SK-N-SH (cell line): ENCODE measurements at regions not wholly inside any gene's neighbourhood (a gene's known extent, or its start where the extent isn't known, plus 50 kb on each side); places are given as distances from the start of the nearest gene placed in this dataset.

ENCODE experiments used
- CTCF ChIA-PET: fragments of 300-600, 350-600 bp; formaldehyde crosslinking; extraction: SDS; loops from one replicate; lab custom pipeline; 2021; lab: Yijun Ruan, JAX
- POLR2A ChIA-PET: fragments of 350-600 bp; sonication (Branson Sonifier 250); formaldehyde crosslinking; extraction: SDS; loops from one replicate; lab custom pipeline; 2020; ENCODE audit warnings: antibody characterized with exemption, inconsistent platforms; lab: Yijun Ruan, JAX
- DNase-seq: peaks from one replicate; pipeline ENCODE4 v3.0.0; 2012
- H2AFZ ChIP-seq: fragments of 200-600 bp; sonication (generic); 2 replicates; pipeline ENCODE4 v1.8.1; 2016; ENCODE audit warnings: antibody characterized with exemption, mild to moderate bottlenecking, low read depth
- H3F3A ChIP-seq: fragments of 200-600 bp; sonication (generic); replicated peaks from 2 replicates; pipeline ENCODE3; 2016; ENCODE audit warnings: antibody characterized with exemption, mild to moderate bottlenecking; ENCODE audit not compliant: insufficient read depth
- H3K27ac ChIP-seq, 2 experiments: fragments of 200-500 bp in 1 of 2; fragments of 200-600 bp in 1 of 2; sonication (Bioruptor generic) in 1 of 2; sonication (generic), shearing (Covaris generic) in 1 of 2; 2 replicates each; pipeline versions ENCODE4 v1.5.1 to v1.6.1; 2014 to 2016; ENCODE audit warnings: low read depth in 2 of 2, inconsistent platforms in 1 of 2, low read length in 1 of 2, mild to moderate bottlenecking in 1 of 2, mixed read lengths in 1 of 2
- H3K27me3 ChIP-seq: fragments of 200-600 bp; sonication (generic), shearing (Covaris generic); 2 replicates; pipeline ENCODE4 v1.6.1; 2016; ENCODE audit warnings: mixed run types; ENCODE audit not compliant: insufficient read depth
- H3K36me3 ChIP-seq, 2 experiments: fragments of 200-500 bp in 1 of 2; fragments of 200-600 bp in 1 of 2; sonication (Bioruptor generic) in 1 of 2; sonication (generic) in 1 of 2; replicated peaks in 1 of 2; 2 replicates each; pipeline versions ENCODE3 to v1.5.1; 2014 to 2016; ENCODE audit warnings: low read length in 1 of 2, mild to moderate bottlenecking in 1 of 2; ENCODE audit not compliant: insufficient read depth in 2 of 2, control insufficient read depth in 1 of 2
- H3K4me1 ChIP-seq, 2 experiments: fragments of 200-500 bp in 1 of 2; fragments of 200-600 bp in 1 of 2; sonication (Bioruptor generic) in 1 of 2; sonication (generic), shearing (Covaris generic) in 1 of 2; 2 replicates each; pipeline versions ENCODE4 v1.5.1 to v1.6.1; 2014 to 2016; ENCODE audit warnings: low read depth in 1 of 2, low read length in 1 of 2, mixed run types in 1 of 2; ENCODE audit not compliant: insufficient read depth in 2 of 2, control insufficient read depth in 1 of 2
- H3K4me2 ChIP-seq: fragments of 200-600 bp; sonication (generic), shearing (Covaris generic); 2 replicates; pipeline ENCODE4 v1.6.1; 2017; ENCODE audit warnings: mixed run types
- H3K4me3 ChIP-seq, 2 experiments: fragments of 200-500 bp in 1 of 2; fragments of 200-600 bp in 1 of 2; sonication (Bioruptor generic) in 1 of 2; sonication (generic), shearing (Covaris generic) in 1 of 2; 2 replicates each; pipeline versions ENCODE4 v1.5.1 to v1.8.1; 2014 to 2016; ENCODE audit warnings: low read depth in 2 of 2, inconsistent platforms in 1 of 2, low read length in 1 of 2, mild to moderate bottlenecking in 1 of 2, mixed read lengths in 1 of 2, moderate library complexity in 1 of 2
- H3K79me2 ChIP-seq: fragments of 200-600 bp; sonication (generic); 2 replicates; pipeline ENCODE4 v1.8.1; 2017; ENCODE audit warnings: mild to moderate bottlenecking; ENCODE audit not compliant: insufficient read depth
- H3K9ac ChIP-seq: fragments of 200-600 bp; sonication (generic); 2 replicates; pipeline ENCODE4 v1.6.1; 2017; ENCODE audit warnings: mixed run types
- H3K9me2 ChIP-seq: fragments of 200-600 bp; sonication (generic); 2 replicates; pipeline ENCODE4 v1.6.1; 2017; ENCODE audit warnings: mixed run types
- H3K9me3 ChIP-seq: fragments of 200-600 bp; sonication (generic); 2 replicates; pipeline ENCODE4 v1.6.1; 2017; ENCODE audit warnings: mixed run types, mild to moderate bottlenecking, moderate library complexity
- H4K20me1 ChIP-seq: fragments of 200-600 bp; sonication (generic); 2 replicates; pipeline ENCODE4 v1.6.1; 2017; ENCODE audit warnings: mild to moderate bottlenecking, mixed run types; ENCODE audit not compliant: insufficient read depth
- FOSL2 ChIP-seq: IDR thresholded peaks from 2 replicates; pipeline ENCODE4 v1.4.0; 2012; ENCODE audit warnings: low read depth, mild to moderate bottlenecking, moderate library complexity, borderline replicate concordance
- MXI1 ChIP-seq: IDR thresholded peaks from 2 replicates; pipeline ENCODE4 v1.6.1; 2012; ENCODE audit warnings: mild to moderate bottlenecking, low read depth, low read length, improper control_type of control experiment
- RCOR1 ChIP-seq: fragments of 150-350 bp; IDR thresholded peaks from 2 replicates; pipeline ENCODE4 v1.6.1; 2017; ENCODE audit warnings: antibody characterized with exemption, low read length
- REST ChIP-seq: IDR thresholded peaks from 2 replicates; pipeline ENCODE4 v1.6.1; 2012; ENCODE audit warnings: mild to moderate bottlenecking, low read depth, low read length, moderate library complexity
- RFX5 ChIP-seq: IDR thresholded peaks from 2 replicates; pipeline ENCODE4 v1.6.1; 2012; ENCODE audit warnings: mild to moderate bottlenecking, improper control_type of control experiment, low read length
- SIN3A ChIP-seq: IDR thresholded peaks from 2 replicates; pipeline ENCODE4 v1.6.1; 2012; ENCODE audit warnings: low read depth, mild to moderate bottlenecking, low read length, moderate library complexity, borderline replicate concordance
- TAF1 ChIP-seq: IDR thresholded peaks from 2 replicates; pipeline ENCODE4 v1.6.1; 2012; ENCODE audit warnings: low read depth, mild to moderate bottlenecking, low read length, moderate library complexity, borderline replicate concordance
- TEAD4 ChIP-seq: IDR thresholded peaks from 2 replicates; pipeline ENCODE4 v1.4.0; 2012; ENCODE audit warnings: mild to moderate bottlenecking, borderline replicate concordance; ENCODE audit not compliant: insufficient read depth
- YY1 ChIP-seq: IDR thresholded peaks from 2 replicates; pipeline ENCODE4 v1.4.0; 2012; ENCODE audit warnings: low read depth, mild to moderate bottlenecking
- WGBS: methylation state at CpG from one replicate; pipeline ENCODE4 v1.1.6; 2017; ENCODE audit warnings: low lambda C conversion rate; 5-methylcytosine and 5-hydroxymethylcytosine counted together

- no peak overlapping the region for H3K9ac ChIP-seq
- WGBS: 0% methylated on average over 1 of the region's 1 CpG
Observed at GRCh38 chr4:22970665-22971064, 277.9 kb downstream of the GBA3 start.

GRCh38 chr4:22969287-22969896, 276.7 kb downstream of the GBA3 start:
- CTCF ChIA-PET: interaction anchor here (0.9 kb wide), 1 partner anchor 8 kb away, joined by 3 read pairs; no protein-coding TSS in a partner anchor
- Histone ChIP-seq H3K9me2 (no peaks in the 10 kb centered on the region), H3K9ac (no peak overlapping the region), H3K4me1 (no peaks in the 10 kb centered on the region)
- 4% methylated on average over 4 of the region's 4 CpGs for WGBS
- TF ChIP-seq YY1 (no peak), SIN3A (no peak), RFX5 (no peak), TEAD4 (no peak), RCOR1 (no peak), REST (no peak), FOSL2 (no peak), MXI1 (no peak), TAF1 (no peak)
- TF ChIP-seq, all 33 proteins: peak for 0
- Histone ChIP-seq H3F3A (no peaks in the 10 kb centered on the region), H3K79me2 (no peaks in the 10 kb centered on the region), H3K9me3 (no peaks in the 10 kb centered on the region; the same call in 1 of the 2 replicates), H3K27ac (no peak overlapping the region), H3K27me3 (no peaks in the 10 kb centered on the region), H4K20me1 (no peaks in the 10 kb centered on the region), H3K36me3 (no peaks in the 10 kb centered on the region), H3K4me2 (no peak overlapping the region), H2AFZ (no peak overlapping the region), H3K4me3 (no peak overlapping the region)
- POLR2A ChIA-PET: no interaction called here
- no peak for DNase-seq

More at GRCh38 chr4:22970665-22971064, 277.9 kb downstream of the GBA3 start:
- CTCF ChIA-PET: interaction anchor here (0.9 kb wide), 1 partner anchor 9 kb away, joined by 3 read pairs; no protein-coding TSS in a partner anchor
- Histone ChIP-seq H3K4me3 (no peak overlapping the region), H3K36me3 (no peaks in the 10 kb centered on the region), H3K4me2 (no peak overlapping the region), H3K4me1 (no peaks in the 10 kb centered on the region), H3K79me2 (no peaks in the 10 kb centered on the region), H3F3A (no peaks in the 10 kb centered on the region), H3K27ac (no peak overlapping the region), H2AFZ (no peak overlapping the region), H3K9me2 (no peaks in the 10 kb centered on the region), H3K9me3 (no peaks in the 10 kb centered on the region; the same call in 1 of the 2 replicates), H3K27me3 (no peaks in the 10 kb centered on the region), H4K20me1 (no peaks in the 10 kb centered on the region)
- TF ChIP-seq TEAD4: no peak
- POLR2A ChIA-PET: no interaction called here
- DNase-seq: no peak
